HG02970 (cell line): ENCODE measurements at regions not wholly inside any gene's neighbourhood (a gene's known extent, or its start where the extent isn't known, plus 50 kb on each side); places are given as distances from the start of the nearest gene placed in this dataset.
"Not testable (repeated sequence)": the region's sequence is repeated elsewhere in the genome, so short reads cannot be mapped to it uniquely, and the experiment has no call there.

Experiments
- ATAC-seq: cut with Tn5 transposase; IDR thresholded peaks from one replicate; pipeline ENCODE4 v1.9.1; 2021; ENCODE audit warnings: mild to moderate bottlenecking, moderate library complexity, moderate number of reproducible peaks; ENCODE audit not compliant: unreplicated experiment, low FRiP score

GRCh38 chr12:83676781-83677295 lies 990.1 kb downstream of the TMTC2 start:
- no peak for ATAC-seq

GRCh38 chr12:83666690-83667089 lies 980.0 kb downstream of the TMTC2 start:
- no peak for ATAC-seq

- ATAC-seq: no peak
These were observed 979.0 kb downstream of the TMTC2 start for GRCh38 chr12:83665634-83666218.

- no peak for ATAC-seq
These were observed 977.9 kb downstream of the TMTC2 start for GRCh38 chr12:83664650-83665049.

- no peak for ATAC-seq
These were observed 974.1 kb downstream of the TMTC2 start for GRCh38 chr12:83660727-83661358.

- no peak for ATAC-seq
These were observed 972.6 kb downstream of the TMTC2 start for GRCh38 chr12:83659321-83659720.

- ATAC-seq: no peak
These were observed 969.3 kb downstream of the TMTC2 start for GRCh38 chr12:83656004-83656403.

GRCh38 chr12:83642205-83642604 lies 955.5 kb downstream of the TMTC2 start:
- no peak for ATAC-seq

GRCh38 chr12:83641789-83642188 lies 955.1 kb downstream of the TMTC2 start:
- no peak for ATAC-seq

GRCh38 chr12:83634726-83635267 lies 948.1 kb downstream of the TMTC2 start:
- no peak for ATAC-seq

GRCh38 chr12:83630526-83630925 lies 943.8 kb downstream of the TMTC2 start:
- ATAC-seq: no peak

- ATAC-seq: no peak
These were observed 943.2 kb downstream of the TMTC2 start for GRCh38 chr12:83629931-83630330.

- no peak for ATAC-seq
These were observed 935.5 kb downstream of the TMTC2 start for GRCh38 chr12:83622205-83622604.

GRCh38 chr12:83619973-83620372 lies 933.3 kb downstream of the TMTC2 start:
- no peak for ATAC-seq

- ATAC-seq: no peak
These were observed 928.4 kb downstream of the TMTC2 start for GRCh38 chr12:83615152-83615551.

- ATAC-seq: no peak
These were observed 926.9 kb downstream of the TMTC2 start for GRCh38 chr12:83613586-83614110.

- no peak for ATAC-seq
These were observed 916.4 kb downstream of the TMTC2 start for GRCh38 chr12:83603106-83603505.

- ATAC-seq: no peak
These were observed 888.6 kb downstream of the TMTC2 start for GRCh38 chr12:83575326-83575725.

- no peak for ATAC-seq
These were observed 887.4 kb downstream of the TMTC2 start for GRCh38 chr12:83574142-83574541.

GRCh38 chr12:83573671-83574070 lies 887.0 kb downstream of the TMTC2 start:
- ATAC-seq: no peak

- ATAC-seq: no peak
These were observed 872.9 kb downstream of the TMTC2 start for GRCh38 chr12:83559650-83560049.

- not testable (repeated sequence) for ATAC-seq
These were observed 869.3 kb downstream of the TMTC2 start for GRCh38 chr12:83556040-83556439.
